Tibial nerve (tissue), 4 donors: ENCODE measurements at regions not wholly inside any gene's neighbourhood (a gene's known extent, or its start where the extent isn't known, plus 50 kb on each side); places are given as distances from the start of the nearest gene placed in this dataset.

Experiments used
- EP300 ChIP-seq, 2 donors: sonication (generic); formaldehyde crosslinking; IDR thresholded peaks; one replicate each; pipeline ENCODE4 v1.6.1; 2017; ENCODE audit warnings: antibody characterized with exemption in 2 of 2, mild to moderate bottlenecking in 1 of 2
- POLR2A ChIP-seq, 2 donors: fragments of 450-650 bp; IDR thresholded peaks; one replicate each; pipeline ENCODE4 v1.6.1; 2017; ENCODE audit warnings: antibody characterized with exemption in 2 of 2, mild to moderate bottlenecking in 2 of 2, moderate library complexity in 2 of 2
- TF ChIP-seq, protein P1 (sequence below), 5 experiments: fragments of 200-600 bp in 3 of 5; fragments of 450-650 bp in 2 of 5; sonication (generic) in 3 of 5; IDR thresholded peaks; one replicate each; pipeline ENCODE4 v1.5.1; 2016 to 2019; ENCODE audit warnings: antibody characterized with exemption in 5 of 5, mild to moderate bottlenecking in 3 of 5, moderate library complexity in 2 of 5

DNA sequence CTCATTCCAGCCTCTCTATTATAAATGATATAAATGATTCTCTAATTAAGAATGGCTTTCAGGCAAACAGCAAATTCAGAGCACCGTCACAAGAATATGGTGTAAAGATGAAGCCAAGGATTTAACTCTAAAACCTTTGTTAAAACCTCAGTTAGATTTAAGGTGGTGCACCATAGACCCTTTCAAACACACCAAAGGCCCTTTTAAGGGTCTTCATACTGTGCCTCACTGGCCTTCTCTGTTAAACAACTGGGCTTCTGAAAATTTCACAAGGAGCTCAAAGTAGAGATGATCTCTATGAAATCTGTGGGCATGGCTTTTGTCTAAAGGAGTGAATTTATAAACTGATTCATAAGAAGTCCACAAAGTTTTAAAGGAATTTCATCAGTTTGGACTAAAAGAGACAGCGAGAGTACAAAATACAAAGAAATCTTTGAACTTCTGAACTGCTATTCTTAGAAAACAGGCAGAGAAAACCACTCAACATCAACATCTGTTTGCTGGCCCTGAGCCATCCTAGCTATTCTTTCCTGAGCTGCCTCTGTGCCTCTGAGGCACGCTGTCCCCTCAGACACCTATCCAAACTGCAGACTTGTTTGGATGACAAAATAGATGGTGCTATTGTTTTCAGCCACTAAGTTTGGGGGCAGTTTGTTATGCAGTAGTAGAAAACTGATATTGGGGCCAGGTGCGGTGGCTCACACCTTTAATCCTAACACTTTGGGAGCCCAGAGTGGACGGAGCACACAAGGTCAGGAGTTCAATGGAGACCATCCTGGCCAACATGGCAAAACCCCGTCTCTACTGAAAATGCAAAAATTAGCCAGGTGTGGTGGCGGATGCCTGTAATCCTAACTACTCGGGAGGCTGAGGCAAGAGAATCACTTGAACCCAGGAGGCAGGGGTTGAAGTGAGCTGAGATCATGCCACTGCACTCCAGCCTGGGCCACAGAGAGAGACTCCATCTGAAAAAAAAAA lies 72.9 kb upstream of the MYCN start:
- TF ChIP-seq POLR2A (IDR thresholded peaks at IDR 0.05) (no peak), EP300 (IDR thresholded peaks at IDR 0.05) (no peak)
- TF ChIP-seq, protein P1, sequence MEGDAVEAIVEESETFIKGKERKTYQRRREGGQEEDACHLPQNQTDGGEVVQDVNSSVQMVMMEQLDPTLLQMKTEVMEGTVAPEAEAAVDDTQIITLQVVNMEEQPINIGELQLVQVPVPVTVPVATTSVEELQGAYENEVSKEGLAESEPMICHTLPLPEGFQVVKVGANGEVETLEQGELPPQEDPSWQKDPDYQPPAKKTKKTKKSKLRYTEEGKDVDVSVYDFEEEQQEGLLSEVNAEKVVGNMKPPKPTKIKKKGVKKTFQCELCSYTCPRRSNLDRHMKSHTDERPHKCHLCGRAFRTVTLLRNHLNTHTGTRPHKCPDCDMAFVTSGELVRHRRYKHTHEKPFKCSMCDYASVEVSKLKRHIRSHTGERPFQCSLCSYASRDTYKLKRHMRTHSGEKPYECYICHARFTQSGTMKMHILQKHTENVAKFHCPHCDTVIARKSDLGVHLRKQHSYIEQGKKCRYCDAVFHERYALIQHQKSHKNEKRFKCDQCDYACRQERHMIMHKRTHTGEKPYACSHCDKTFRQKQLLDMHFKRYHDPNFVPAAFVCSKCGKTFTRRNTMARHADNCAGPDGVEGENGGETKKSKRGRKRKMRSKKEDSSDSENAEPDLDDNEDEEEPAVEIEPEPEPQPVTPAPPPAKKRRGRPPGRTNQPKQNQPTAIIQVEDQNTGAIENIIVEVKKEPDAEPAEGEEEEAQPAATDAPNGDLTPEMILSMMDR (IDR thresholded peaks at IDR 0.05): no peak
